ENCODE measurements at regions not wholly inside any gene's neighbourhood (a gene's known extent, or its start where the extent isn't known, plus 50 kb on each side); places are given as distances from the start of the nearest gene placed in this dataset.
"Not testable (repeated sequence)": the region's sequence is repeated elsewhere in the genome, so short reads cannot be mapped to it uniquely, and the experiment has no call there.

DNA sequence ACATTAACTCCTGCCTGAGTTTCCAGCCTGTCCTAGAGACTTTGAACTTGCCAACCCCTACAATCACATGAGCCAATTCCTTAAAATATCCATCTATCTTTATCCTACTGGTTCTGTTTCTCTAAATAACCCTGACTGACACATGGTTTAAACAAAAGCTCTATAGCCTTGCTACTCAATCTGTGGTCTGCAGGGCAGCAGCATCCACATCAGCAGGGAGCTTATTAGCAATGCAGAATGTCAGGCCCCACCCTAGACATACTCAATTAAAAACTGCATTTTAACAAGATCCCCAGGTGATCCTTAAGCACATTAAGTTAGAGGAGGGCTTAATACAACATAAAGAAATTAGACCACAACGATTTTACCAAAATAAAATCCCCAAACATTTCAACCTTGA lies 108.3 kb upstream of the CPSF6 start:
- DNase-seq (ENCODE audit: low read depth): no peak

DNA sequence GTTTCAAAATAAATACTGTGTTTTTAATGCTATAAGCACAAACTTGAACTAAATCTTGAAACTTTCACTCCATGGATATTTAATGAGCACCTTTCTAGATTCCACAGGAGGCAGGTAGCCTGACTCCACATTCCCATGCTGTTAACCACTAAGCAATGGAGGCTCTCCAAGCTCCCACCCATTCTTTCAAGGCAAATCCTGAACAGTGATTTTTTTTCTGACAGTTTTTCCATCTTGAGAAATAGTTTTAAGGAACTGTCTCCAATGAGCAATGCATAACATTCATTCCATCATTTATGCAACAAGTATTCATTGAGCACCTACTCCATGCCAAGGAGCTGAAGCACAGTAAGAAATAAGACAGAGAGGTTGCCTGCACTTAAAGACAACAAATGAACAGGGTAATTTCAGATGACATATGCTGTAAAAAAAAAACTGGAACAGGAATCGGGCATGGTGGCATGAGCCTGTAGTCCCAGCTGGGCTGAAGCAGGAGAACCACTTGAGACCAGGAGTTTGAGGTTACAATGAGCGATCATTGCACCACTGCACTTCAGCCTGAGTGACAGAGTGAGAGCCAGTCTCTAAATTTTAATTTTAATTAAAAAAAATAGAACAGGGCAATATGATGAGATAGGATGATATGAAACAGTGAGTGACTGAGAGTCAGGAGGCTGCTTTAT lies 102.3 kb upstream of the CPSF6 start:
- no peak for DNase-seq (ENCODE audit: low read depth)

DNA sequence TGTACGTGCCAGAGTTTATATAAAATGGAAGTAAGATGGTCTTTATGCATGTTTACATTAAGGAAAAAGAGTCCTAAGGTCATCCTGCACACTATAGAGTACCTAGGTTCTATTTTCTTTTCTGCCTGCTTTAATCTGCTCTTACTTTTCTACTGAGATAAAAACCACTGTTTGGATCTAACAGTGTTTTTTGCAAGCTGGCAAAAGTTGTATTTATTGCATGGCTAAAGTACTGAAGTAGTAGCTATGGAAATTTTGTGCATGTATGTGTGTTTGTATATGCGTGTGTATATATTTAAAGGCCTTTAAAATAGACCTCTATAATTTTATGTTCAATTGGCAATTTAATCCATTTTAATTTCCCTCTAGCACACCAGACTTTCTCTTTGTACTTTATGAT lies 98.3 kb upstream of the CPSF6 start:
- DNase-seq (ENCODE audit: low read depth): no peak

GRCh38 chr12:69149270-69149669 lies 90.1 kb upstream of the CPSF6 start:
- no peak for DNase-seq (ENCODE audit: low read depth)

GRCh38 chr12:69150083-69150795 lies 89.1 kb upstream of the CPSF6 start:
- no peak for DNase-seq (ENCODE audit: low read depth)

- no peak for DNase-seq (ENCODE audit: low read depth)
Measured at GRCh38 chr12:69150796-69151127, 88.6 kb upstream of the CPSF6 start.

DNA sequence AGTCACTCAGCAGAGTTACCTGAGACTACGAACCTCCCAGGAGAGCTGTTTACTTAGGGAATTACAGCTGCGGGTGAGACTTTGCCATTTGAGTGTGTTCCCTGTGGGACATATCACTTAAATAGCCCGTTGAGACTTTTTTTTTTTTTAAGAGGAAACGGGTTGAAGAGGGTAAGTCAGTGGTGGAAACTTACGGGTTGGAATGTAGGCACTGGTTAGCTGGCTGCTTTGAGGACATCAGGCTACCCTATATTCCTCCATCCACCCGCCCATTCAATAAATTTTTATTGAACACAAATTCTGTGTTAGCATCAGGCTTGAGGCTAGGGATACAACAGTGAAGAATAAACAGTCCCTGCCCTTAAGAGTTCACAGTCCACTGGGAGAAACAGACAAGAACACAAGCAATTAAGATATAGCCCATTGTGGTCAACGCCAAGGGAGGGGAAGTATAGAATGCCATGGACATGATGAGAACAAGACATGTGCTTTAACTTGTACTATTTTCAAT lies 88.1 kb upstream of the CPSF6 start:
- DNase-seq (ENCODE audit: low read depth): no peak

DNA sequence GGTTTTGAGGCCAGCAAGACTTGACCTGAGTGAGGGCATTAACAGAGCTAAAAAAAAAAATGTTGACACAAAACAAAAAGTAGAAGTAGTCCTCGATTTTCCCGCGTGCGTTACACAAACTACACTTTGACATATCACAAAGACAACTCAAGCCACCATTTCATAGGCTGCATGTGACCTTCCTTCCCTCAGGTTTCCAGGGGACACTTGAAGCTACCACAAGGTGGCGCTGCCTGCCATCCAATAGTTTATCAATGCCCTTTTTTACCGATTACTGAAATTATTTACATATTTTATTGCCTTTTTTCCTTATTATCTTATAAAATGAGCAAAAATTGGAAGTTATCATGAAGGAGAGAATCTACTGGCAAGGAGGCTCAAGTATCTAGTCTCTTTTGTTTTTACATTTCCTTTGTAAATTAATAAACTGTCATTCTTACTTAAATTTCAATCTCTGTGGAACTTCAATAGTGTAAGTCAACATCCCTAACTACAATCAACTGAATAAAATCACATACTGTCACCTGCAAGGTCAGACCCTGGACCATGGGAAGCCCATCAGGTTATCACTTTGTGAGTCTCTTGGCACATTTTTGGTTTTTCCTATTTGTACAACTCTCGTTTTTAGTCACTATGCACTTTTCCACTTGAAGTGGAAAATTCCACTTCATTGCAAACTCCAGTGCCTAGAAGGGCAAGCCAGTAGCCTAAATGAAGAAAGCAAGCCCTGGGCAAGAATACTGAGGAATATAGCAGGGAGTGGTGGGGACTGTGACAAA lies 84.6 kb upstream of the CPSF6 start:
- DNase-seq (ENCODE audit: low read depth): peak; percentile 50

GRCh38 chr12:69157023-69157655 lies 82.2 kb upstream of the CPSF6 start:
- DNase-seq (ENCODE audit: low read depth): peak; percentile 81

DNA sequence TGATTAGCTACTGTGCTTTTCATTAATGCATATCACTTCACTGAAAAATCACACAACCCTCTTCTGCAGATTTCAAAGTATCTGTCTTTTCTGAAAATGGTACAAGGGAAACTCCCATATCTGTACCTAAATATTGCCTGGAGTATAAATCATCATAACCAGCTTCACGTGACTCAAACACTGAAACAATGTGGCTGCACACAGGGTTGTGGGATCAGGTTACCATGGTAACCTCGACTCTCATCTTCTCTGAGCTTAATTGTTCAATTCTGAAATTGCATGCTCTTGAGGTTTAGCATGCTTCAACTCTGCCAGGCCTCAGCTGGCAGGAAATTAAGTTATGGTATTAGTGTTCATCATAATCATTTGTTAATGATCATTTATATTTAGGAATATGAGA lies 77.5 kb upstream of the CPSF6 start:
- no peak for DNase-seq (ENCODE audit: low read depth)

DNA sequence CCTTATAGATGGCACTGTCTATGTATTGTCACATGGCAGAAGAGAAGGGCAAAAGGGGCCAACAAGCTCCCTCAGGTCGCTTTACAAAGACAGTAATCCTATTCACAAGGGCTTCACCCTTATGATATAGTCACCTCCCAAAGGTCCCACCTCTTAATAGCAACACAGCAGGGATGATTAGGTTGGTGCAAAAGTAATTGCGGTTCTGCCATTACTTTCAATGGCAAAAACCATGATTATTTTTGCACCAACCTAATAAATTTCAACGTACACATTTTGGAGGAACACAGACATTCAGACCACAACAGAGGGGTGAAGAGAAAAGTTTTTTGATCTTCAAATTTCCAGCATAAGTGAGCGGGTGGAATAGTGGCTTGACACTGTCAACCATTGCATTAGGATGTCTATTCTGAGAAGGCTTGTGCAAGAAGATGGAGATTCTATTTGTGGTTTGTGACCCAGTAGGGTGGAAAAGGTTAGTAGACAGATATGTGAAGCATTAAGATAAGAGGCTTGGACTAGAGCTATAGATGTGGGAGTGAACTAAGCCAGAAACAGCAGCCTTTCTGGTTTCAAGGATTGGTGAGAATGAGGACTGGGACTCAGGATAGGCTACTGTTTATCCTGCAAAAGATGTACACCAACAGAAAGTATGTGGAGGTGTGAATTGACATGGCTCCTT lies 75.5 kb upstream of the CPSF6 start:
- no peak for DNase-seq (ENCODE audit: low read depth)

DNA sequence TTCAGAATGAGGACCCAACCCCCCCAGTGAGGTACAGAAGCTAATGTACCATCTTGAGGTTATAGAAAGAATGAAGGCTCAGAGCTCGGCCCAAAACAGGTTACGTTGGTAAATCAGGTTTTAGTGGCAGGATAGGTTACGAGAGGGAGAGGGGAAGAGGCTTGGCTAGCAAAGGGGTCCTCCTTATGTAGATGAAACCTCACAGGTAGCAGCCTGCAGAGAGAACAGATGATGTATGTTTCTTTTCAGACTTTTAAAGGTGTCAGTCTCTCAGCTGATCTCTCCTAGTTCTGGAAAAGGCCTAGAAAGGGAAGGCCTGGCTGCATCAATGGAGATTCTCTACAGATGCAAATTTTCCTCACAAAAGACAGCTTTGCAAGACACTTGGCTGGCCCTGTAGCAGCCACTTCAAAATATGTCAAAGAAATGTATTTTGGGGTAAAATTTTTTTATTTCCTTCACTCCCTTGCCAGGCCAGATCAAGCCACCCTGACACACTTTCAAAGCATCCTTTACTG lies 71.7 kb upstream of the CPSF6 start:
- DNase-seq (ENCODE audit: low read depth): no peak

GRCh38 chr12:69168363-69168762 lies 71.0 kb upstream of the CPSF6 start:
- no peak for DNase-seq (ENCODE audit: low read depth)

- no peak for DNase-seq (ENCODE audit: low read depth)
Measured at GRCh38 chr12:69168828-69169227, 70.5 kb upstream of the CPSF6 start.

- DNase-seq (ENCODE audit: low read depth): no peak
Measured at GRCh38 chr12:69170293-69170692, 69.1 kb upstream of the CPSF6 start.

- DNase-seq (ENCODE audit: low read depth): no peak
Measured at GRCh38 chr12:69171881-69172280, 67.5 kb upstream of the CPSF6 start.

DNA sequence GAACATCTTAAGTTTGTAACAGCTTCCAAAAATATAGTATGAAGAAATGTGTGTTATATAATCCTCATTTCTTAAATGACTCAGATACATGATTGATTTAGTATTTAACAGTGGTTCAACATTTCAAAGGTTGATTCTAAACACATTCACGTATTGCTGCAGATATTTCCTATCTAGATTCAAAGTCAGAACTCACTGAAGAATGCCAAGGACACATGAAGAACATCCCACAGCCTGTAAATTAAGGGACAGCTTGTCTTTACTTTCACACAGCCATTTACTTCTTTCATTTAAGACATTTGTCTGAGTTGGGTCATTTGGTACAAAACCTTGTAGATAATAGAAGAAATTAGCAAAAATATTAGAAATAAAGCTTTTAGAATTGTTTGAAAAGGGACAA lies 66.9 kb upstream of the CPSF6 start:
- no peak for DNase-seq (ENCODE audit: low read depth)

- DNase-seq (ENCODE audit: low read depth): no peak
Measured at GRCh38 chr12:69173368-69173767, 66.0 kb upstream of the CPSF6 start.

DNA sequence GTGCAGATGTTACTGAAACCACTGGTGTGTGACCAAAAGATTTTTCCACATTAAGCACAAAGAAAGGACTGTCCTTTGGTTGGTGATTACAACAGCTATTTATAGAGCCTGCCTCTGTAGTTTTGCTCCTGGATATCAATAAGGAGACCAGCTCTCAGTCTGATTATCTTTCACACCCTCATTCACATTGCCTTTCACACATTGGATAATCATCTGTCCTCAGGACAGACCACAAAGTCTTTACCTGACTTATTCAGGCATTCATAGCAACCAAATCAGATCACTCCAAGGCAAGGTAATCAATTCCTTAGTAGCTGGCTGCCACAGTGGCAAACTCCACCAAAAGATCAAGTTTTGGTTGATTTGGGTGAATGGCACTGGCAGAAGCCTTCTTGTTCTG lies 59.6 kb upstream of the CPSF6 start:
- DNase-seq (ENCODE audit: low read depth): no peak

DNA sequence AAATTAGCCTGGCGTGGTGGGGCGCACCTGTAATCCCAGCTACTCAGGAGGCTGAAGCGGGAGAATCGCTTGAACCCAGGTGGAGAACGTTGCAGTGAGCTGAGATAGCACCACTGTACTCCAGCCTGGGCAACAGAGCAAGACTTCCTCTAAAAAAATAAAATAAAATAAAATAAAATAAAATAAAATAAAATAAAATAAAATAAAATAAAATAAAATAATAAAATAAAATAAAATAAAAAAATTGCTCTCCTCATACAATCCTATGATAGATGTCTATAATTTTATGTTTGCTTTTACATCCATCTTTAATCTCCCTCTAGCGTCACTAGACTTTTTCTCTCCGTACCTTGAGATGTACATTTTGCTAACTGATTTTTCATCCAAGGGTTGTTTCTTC lies 51.8 kb upstream of the CPSF6 start:
- DNase-seq (ENCODE audit: low read depth): not testable (repeated sequence)

- DNase-seq (ENCODE audit: low read depth): no peak
Measured at GRCh38 chr12:69189378-69189978, 49.9 kb upstream of the CPSF6 start.
